Stimulated activated CD4-positive, alpha-beta T cell treated with anti-CD3 and anti-CD28 coated beads, Interleukin-4, amount 100 ng/mL, for 1 hour (primary cell): ENCODE measurements at regions not wholly inside any gene's neighbourhood (a gene's known extent, or its start where the extent isn't known, plus 50 kb on each side); places are given as distances from the start of the nearest gene placed in this dataset.

Experiments
- DNase-seq: peaks from one replicate; pipeline ENCODE4 v3.0.0-alpha.2; 2020

DNA sequence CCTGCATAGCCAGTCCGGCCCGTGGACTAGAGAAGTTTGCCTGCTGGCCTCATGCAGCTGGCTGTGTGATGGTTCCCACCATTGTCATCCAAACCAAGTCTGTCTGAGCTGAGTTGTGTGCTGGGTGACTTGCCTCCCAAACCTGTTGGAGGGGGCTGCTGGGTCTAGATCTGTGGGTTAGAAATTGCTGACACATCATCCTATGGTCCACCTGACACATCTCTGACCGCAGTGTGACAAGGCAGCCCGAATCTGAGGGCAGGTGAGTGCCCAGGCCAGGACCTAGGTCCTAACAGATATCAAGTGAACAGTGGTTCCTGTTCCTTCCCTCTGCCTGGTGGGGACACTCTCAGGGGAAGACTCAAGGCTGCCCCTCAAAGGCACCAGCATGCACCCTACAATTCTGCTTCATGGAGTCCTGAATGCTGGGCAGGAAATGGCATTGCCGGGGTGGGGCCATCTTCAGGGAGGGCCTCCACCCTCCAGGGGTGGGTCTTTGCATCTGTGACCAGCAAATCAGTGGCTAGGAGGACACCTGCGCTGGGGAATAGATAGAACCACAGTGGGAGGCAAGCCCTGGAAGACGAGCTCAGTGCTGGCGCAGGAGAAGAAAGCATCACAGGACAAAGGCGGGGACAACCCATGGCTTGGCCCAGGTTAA, 117.9 kb upstream of the ID2 start:
- no peak for DNase-seq

DNA sequence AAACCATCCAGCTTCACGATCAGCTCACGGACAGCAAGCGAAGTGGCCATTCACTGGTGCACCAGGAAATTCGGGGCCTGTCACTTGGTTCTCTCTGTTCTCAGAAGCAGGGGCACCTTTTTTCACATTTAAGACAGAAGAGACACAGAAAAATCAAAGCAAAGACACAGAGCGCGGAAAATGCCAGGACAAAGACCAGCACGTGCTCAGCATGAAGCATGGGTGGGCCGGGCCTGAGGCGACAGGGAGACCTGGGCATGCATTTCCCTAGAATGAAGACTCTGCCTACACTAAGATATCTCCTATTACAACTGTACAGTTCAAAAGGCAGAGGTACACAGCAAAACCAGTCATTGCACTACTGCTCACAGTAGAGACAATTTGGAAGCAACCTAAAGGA, 117.4 kb upstream of the ID2 start:
- DNase-seq: no peak

DNA sequence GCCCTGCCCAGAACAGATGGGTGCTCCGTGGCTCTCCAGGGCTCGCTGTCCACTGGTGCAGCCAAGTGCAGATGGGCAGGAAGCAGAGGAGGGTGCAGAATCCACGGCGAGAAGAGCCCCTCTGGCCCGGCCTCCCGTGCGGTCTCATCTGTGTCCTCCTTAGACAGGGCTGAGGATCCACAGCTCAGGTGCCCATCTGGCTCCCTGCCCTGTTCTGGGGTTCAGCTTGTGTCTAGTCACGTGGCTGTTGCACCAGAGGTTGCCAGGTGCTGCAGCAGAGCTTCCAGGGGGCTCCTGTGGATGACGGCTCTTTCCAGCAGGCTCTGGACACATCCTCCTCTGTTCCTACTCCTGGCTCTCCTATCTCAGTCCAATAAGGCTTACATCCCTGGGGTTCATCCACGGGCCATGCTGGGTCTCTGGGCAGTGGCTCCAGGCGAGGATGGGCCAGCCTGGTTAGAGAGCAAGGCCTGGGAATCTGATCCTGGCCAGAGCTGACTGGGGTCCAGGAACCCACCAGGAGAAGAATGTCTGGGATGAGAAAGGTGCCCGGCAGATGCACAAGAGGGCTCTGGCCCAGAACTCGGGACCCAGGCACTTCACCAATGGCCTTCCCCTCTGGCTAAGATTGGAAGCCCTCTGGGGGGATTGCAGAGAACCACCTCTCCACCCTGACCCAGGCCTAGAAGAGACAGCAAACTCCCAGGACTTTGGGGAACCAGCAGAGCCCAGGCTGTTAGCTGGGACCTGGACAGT, 116.3 kb upstream of the ID2 start:
- no peak for DNase-seq

DNA sequence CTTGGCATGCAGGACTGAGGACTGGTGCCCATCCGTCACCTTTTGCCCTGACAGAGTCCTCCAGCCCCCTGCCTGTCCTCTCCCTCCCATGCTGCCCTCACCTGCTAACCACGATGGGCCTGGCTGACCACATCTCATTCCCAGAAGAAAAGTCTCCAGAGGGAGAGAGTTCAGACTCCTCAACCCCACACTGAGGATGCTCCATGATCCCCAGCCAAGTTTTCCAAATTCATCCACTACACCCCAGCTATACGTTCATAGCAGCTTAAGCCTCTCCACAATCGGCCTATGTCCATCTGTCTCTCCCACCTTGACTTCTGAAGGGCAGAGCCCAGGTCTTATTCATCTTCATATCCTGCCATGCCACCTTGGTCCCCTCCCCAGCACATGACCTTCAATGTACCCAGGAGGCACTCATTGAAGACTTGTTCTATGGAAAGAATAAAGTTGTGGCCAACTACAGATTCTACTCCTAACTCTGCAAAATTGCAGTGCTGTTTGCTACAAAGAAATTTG, 115.6 kb upstream of the ID2 start:
- DNase-seq: no peak

DNA sequence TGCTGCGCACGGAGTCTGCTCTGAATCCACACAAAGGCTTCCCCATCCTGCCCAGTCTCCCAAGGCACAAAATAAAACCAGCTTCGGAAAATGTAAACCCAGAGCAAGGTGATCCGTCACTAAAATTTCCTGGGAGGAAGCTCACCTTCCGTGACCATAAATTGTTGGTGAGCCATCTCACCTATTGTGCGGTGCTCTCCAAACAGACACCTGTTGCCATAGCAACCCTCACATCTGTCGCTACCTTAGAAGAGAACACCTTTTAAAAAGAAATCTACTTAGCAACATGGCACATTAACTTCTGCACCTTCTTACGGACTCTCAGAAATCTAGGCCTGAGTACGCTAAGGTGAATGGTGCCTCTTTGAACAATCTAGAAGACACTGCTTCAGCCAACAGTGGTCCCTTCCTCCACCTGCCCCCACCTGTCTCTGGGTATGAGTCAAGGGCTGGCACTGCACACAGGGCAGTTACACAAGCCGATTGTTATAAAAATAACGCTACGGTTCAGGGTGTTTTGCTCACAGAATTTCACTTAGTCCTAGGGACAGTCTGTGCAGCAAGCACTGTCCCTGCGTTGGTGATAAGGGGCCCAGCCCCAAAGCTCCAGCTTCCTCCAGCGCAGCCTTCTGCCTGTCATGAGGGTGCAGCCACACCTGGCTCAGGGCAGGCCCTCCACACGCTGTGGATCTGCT, 114.9 kb upstream of the ID2 start:
- DNase-seq: no peak

DNA sequence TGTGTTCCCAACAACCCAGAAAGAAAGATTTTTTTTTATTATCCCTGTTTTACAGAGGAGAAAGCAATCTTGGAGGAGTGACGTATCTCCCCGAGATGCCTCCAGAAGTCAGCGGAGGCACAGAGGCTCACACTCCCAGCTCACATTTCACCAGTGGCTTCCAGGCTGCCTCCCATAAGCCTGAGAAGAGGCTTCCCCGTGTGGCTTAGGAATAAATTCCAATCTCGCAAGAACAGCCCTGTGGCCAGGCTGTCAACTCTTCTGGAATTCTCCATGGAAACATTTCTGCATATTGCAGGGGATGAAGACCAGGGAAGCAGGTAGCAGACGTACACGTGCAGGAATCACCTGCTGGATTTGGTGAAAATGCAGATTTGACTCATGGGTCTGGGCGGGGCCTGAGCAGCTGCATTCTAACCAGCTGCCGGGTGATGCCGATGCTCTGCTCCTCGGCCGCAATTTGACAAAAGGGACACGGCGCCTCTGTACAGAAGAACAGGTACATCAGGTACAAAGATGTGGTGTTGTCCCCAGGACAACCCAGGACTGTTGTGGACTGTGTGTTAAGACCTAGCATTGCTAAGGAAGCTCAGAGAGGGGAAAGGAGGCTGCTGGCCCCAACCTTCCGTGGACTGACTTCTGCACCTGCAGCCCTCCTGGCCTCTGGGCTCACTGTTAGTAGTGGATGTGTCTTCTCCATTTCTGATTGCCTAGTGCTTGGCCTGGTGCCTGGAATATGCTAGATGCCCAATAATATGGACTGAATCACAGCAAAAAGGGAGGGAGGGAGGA, 114.2 kb upstream of the ID2 start:
- no peak for DNase-seq

DNA sequence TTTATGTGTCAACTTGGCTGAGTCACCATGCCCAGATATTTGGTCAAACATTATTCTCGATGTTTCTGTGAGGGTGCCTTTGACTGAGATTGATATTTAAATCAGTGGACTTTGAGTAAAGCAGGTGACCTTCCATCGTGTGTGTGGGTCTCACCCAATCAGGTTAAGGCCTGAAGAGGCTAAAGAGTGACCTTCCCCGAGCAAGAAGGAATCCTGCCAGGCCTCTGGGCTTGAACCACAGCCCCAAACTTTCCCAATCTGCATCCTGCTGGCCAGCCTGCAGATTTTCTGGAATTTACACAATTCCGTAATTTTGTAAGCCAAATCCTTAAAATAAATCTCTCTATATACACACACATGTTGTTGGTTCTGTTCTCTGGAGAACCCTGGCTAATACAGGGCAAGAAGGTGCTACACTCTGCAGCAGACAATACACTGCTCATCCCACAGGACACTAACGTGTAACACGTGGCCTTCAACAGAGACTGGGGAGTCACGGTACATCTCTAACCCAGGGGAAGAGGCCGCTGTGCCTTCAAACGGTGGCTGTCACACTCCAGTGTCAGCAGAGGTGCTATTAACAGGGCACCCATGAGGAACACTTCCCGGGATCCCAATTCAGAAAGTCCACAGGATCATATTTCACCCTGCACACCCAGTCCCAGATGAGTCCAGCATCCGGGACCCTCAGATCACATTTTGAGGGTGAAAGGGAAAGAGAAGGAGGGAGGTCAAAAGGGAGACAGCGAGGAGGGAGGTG, 113.1 kb upstream of the ID2 start:
- DNase-seq: no peak

DNA sequence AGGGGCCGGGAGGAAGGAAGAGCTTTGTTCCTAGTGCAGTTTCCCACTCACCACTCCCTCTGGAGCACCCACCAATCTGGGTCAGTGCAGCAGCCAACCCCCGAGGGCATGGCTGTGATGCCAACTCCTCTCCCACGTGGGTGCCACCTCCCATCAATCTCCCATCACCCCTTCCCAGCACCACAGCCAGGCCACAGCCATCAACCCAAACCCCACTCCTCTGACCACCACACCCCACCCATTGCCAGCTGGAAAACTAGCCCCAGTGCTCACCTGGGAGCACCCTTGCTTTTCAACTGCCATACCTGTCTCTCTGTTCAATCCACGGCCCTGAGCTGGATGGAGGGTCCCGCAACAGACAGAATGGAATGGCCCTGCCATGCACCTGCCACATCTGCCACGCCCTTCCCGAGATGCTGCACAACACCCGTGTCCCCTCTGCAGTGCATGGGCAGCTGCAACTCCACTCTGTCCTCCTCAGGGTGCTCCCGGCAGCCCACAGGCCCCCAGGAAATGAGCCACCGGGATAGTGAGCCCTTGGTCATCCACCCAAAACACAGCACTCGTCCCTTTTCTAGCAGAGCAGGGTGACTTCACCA, 112.4 kb upstream of the ID2 start:
- no peak for DNase-seq

DNA sequence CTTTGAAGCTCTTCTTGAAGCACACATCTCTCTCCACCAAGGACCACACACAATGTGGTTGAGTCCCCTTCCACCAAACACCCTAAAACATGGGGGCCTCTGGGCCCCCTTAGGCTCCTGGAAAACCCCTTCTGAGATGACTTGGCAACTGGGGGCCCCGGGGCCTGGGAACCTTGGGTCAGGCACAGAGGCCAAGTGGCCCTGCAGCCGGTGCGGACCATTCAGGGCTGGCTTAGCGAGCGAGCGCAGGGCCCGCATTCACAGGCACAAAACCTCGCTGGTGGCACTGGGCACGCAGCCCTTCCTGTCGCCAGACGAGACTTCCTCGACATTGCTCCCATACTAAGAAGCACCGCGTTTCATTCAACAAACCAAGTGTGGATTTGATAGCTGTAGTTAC, 111.2 kb upstream of the ID2 start:
- DNase-seq: no peak

DNA sequence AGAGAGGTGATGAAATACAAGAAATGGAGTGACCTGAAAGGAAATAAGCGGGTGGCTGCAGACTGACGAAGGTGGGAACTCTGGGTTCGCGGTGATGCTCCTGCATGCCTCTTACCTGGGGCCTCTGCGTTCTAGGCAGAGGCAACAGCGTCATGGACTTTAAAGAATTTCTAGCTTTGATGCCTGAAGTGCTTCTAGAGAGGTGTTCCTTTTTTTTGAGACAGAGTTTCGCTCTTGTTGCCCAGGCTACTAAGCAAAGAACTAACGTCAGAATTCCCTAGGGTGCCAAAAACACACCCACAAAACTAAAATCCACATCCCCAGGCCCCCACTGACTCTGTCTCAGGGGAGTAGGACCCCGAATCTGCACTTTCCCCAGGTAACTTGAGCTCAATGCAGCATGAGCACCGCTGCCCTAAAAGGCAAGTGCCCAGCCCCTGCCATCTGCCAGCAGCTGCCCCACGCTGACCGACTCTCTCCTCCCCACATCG, 110.5 kb upstream of the ID2 start:
- no peak for DNase-seq

DNA sequence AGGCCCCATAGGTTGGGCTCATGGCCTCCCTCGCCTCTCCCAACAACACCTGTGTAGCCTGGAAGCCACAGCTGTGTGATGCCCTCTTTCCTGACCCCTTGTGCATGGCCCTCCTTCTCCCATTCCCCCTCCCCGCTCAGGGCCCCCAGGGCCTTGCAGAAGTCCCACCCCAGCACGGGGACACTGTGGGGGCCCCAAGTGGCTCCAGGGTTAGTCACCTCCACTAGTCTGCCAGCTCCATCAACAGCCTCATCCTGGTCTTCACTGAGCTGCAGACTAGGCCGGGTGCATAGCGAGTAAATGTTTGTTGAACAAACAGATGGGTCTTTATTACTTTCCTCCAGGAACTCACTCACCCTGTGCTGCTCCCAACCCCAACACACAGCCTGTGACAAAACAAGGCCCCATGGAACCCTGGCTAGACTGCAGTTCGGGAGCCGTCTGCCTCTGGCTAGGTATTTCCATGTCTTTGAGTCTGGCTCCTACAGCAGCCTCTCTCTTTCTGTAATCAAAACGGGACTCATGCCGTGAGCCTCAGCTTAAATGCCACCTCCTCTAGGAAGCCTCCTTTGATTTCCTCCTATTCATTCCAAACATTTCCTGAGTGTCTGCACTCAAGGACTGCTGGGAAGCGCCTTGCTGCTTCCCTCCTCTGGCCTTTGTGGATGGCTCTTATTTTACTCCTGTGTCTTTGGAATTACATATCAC, 109.9 kb upstream of the ID2 start:
- no peak for DNase-seq

DNA sequence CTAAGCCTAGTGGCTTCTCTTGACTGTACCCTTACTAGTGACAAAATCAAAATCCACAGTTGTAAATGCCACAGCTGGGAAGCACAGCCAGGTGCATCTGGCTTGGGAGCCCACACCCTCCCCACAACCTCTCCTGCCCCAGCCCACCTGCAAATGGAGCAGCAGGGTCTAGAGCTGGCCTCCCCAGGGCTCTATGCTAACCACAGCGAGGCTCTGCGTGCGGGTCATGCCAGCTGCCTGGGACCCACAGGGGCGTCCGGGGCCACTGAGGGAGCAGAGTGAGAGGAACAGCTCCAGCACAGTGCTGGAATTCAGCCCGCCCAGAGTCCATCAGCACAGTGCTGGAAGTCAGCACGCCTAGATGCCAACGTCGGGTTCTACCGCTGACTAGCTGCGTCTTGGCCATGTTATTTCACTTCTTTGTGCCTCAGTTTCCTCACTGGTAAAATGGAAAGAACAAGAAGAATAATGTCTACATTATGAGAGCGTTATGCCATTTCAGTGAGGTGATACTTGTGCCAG, 109.1 kb upstream of the ID2 start:
- no peak for DNase-seq

DNA sequence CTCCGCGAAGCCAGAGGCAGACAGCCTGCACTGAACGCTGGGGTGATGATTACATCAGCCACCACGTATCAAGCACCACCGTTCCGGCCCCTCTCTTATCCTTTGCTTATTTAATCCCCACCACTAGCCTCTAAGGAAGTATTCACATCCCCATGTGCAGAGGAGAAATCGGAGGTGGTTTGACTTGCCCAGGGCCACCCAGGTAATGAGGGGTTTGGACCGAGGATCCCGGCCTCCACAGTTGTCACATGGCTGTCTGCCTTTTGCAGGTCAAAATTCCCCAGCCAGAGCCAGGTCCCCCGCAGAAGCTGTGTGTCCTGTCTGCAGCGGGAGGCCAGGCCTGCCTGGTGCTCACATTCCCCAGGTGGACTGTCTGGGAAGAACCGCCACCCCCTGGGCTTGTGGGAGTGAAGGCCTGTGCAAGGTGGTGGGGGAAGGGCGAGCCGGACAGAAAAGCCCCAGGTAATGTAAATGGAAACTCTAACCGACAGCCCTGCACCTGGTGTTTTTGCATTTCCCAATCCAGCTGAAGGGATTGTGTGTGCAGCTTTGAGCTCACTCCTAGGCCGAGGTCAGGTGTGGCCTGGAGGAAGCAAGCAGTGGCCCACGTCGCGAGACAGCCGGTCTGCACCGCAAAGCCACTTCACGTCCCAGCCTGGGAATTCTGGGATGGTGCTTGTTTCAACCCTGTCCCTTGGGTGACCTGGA, 108.5 kb upstream of the ID2 start:
- no peak for DNase-seq

DNA sequence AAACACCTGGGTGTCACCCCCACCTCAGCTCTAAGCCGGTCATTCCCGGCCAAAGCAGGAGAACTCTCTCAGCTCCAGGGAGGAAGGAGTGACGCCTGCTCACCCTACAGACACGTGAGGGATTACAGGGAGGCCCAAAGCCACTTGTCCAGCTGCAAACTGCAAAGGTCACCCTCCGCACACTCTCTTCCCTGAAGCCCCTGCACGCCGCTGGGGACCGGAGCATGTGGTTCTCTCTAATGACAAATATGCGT, 108.0 kb upstream of the ID2 start:
- DNase-seq: no peak

DNA sequence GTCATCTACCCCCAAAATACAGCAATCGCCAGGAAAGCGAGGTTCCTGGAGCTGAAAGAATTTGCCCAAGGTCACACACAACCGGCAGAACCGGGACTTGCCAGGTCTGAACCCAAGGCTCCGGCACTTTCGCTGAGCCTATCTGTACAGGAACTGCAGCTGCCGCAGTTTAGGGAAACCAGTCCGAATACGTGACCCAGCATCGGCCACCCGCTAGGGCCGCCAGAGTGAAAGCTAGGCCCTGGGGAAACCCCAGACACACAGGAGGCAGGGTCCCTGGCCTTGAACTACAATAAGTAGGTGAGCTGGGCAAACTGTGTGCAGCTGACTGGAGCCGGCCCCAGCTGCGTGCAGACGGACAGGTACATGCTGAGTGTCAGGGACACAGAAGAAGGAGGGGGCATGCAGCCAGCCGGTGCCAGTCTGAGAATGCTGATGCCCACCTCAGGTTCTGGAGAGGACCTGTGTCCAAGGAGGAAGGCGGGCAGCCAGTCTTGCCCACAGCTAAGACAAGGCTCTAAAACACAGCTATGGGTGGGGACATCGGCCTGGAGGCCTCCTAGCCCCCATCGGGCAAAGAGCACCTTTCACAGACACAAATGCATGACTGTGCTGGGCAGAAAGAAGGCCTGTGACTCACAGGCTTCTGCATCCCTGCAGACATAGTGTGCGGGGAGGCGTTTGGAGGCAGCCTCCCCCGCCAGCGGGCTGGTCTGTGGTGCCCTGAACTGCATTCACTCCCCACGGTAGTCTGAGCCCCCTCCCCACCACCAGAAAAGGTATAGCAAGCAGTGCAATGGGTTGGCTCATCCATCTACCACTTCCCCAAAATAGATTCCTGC, 107.4 kb upstream of the ID2 start:
- no peak for DNase-seq

DNA sequence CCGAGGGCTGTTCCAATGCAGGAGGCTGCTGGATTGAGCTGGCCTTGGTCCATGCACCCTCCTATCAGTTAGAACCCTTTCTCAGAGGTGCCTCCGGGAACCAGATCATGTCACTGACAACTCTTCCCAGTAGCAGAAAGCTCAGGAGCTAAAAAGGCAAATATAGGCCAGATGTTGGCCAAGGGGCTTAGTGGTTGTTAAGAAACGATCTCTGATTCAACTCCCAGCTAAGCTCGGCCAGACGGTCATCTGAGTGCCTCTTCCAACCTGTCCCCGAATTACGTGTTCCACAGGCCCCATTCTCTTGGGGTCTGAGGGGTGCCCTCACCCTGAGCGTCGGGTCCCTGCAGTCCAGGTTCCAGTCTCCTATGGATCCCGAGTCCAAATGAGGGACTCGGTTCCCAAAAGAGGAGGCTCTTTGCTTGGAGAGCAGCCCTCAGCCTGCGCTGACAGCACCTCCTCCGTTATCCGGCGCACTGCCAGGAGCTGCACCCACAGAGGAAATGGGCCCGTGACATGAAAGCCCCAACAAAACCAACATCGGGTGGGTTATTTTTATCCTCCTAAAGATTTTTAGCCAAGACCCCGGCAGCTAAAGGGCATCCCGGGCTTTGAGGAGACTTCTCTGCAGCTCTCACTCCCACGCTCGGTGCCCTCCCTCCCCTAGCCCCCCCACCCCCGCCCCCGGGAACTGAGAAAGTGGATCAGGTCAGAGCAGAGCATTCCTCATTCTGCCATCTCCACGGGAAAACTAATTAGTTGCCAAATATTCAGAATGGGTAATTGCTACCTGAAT, 106.6 kb upstream of the ID2 start:
- DNase-seq: peak; percentile 39

DNA sequence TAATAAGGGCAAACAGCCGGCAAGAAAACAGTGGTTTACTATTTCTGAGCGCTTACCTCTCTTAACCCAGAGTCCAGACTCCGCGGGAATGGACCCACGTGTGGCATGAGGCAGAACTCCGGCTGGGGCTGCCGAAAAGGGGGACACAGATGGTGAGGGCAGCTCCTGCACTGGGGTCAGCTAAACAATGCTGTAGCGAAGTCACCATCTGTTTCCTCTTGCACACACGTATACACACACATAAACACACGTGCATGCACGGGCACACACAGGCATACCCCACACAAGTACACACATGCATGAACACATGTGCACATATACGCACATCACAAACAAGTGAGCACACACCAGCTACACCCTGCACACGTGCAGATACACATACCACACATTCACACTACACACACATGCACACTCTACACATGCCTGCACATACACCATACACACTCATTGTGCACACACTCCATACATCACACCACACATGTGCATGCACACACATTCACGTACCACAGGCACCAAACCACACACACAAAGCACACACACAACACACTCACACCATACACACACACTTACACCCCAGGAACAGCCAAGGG, 105.9 kb upstream of the ID2 start:
- no peak for DNase-seq

DNA sequence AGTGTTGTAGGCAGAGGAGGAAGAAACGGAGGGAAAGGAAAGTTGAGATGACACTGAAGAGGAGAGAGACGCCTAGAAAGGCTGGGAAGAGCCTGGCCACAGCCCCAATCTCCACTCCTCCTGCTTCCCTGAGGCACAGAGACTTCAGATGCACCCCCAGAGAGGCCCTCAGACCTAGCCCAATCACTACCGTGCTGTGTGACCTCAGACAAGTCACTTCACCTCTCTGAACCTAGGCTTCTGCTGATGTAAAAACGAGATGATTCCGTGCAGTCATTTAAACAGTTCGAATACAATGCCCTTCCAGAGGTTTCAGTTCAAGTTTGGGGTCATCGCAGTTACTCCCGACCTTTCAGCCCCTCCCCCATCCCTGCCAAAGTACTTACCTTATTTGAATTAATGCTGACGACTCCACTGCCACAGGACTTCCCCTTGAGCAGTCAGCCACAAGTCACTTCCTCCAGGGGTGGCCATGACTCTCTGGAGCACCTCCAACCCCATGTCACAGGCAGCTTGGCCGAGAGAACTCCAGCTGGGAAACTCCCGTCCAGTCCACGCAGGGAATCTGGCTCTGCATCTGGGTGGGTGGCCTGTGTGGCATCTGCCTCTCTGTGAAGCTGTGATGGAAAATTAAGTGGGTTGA, 105.2 kb upstream of the ID2 start:
- DNase-seq: peak; percentile 28
